NCI-H526 (cell line): ENCODE measurements at regions not wholly inside any gene's neighbourhood (a gene's known extent, or its start where the extent isn't known, plus 50 kb on each side); places are given as distances from the start of the nearest gene placed in this dataset.

Experiments used
- DNase-seq, 2 experiments: peaks; one replicate each; lab custom pipeline; 2025; lab: John Stamatoyannopoulos, UW

DNA sequence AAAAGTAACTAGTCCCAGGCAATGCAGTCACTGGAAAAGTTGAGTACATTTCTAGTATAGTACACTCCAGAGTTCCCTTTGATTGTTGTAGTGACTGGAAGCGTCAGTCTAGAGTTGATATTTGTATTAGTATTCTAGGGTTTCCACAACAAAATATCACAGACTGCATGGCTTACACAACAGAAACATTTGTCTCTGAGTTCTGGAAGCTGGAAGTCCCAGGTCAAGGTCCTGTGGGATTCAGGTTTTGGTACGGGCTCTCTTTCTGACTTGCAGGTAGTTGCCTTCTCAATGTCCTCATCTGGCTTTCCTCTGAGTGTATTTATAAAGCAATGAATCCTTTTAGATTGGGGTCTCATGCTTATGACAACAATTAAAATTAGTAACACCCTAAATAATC lies 1119.1 kb upstream of the PHF14 start:
- DNase-seq = no peak

DNA sequence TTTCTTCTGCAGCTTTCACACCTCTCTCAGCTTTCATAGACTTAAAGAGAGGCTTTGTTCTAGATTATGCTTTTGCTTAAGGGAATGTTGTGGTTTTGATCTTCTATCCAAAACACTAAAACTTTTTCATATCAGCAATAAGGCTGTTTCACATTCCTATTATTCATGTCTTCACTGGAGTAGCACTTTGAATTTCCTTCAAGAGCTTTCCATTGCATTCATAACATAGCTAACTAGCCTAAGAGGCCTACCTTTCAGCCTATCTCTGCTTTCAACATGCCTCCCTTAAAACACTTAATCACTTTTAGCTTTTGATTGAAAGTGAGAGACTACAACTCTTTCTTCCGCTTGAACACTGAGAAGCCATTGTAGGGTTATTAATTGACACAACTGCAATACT lies 1117.0 kb upstream of the PHF14 start:
- DNase-seq = no peak

DNA sequence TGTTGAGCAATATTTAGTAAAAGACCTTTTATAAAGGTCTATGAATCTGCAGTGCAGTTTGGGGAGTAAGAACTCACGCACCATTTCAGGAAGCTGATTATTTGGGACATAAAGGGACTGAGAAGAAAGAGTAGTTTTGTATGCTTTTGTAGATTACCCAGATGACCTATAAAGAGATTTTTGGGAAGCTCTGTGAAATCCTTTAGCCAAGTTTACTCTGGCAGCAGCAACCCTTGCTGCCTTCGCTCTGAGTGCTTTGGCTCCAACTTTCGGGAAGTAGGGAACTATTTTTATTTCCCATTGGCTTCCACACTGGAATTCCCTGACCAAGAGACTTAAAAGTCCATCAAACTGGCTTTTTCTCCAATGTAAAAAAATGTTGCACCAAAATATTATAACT lies 1110.1 kb upstream of the PHF14 start:
- no peak for DNase-seq

DNA sequence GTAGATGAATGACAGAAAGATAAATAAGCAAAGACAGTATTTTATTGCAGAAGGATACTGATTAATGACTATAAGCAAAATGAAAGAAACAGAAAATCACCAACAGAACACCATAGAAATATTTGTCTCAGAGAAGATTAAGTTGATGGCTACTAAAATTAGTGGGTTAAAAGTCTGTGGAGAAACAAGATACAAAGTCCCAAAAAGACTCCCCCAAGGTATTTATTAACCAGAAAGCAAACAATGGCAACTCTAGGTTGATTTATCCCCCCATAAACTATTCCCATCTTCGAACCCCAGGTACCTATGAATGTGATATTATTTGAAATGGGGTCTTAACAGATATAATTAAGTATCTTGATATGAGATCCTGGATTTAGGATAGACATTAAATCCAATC lies 1104.5 kb upstream of the PHF14 start:
- DNase-seq = no peak

DNA sequence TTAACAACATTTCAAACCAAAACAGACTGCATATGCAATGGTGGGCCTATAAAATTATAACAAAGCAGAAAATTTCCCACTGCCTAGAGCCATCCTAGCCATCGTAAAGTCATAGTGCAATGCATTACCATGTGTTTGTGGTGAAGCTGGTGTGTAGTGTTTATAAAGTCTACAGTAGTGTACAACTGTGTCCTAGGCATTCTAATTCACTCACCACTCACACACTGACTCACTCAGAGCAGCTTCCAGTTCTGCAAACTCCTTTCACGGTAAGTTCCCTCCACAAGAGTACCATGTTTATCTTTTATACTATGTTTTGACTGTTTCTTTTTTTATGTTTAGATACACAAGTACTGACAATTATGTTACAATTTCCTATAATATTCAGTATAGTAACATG lies 1104.1 kb upstream of the PHF14 start:
- DNase-seq = no peak

DNA sequence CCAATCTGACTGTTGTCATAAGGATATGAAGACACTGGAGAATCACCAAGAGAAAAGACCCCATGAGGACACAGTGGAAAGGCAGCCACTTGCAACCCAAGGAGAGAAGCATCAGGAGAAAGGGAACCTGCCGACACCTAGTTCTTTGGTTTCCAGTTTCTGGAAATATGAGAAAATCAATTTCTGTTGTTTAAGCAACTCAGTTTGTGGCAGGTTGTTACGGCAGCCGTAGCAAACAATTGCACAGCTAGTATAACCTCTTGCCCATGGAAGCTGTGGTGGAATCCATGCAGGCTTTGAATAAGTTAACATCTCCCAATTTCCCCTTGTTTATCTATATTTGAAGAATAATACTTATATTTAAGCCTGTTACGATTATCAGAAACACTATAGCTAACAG lies 1103.0 kb upstream of the PHF14 start:
- no peak for DNase-seq

DNA sequence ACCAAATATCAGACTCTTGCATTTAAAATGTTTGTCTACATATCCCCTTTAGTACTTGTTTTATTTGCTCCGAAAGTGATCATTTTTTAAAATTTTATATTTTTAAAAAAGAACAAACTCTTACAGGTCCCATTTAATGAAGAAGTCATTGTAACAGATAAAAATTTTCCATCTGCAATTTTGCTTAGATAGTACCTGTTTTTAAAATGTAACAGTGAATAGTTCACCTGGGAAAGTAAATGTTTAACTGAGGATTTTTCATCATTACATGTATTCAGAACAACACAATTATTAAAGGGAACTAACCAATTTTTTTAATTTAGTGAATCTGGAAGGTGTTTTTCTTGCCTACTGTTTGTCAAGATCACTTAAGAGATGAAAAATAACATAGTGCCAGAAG lies 1099.5 kb upstream of the PHF14 start:
- DNase-seq = no peak

DNA sequence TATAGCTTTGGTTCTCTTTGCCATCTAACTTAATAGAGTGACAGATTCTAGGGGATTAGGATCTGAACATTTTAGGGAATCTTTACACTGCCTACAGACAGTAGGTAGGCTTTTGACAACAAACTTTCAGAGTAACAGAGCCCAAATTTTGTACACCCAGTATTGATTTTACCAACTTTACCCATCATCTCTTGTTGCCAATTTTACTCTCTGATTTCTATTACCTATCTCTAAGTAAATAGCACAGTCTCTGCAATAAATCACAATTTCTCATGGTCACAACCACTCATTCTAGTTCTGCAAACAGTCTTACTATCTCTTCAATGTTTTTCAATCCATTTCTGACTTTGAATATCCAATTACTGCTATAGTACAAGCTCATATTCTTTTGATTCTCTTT lies 1097.6 kb upstream of the PHF14 start:
- DNase-seq = no peak

DNA sequence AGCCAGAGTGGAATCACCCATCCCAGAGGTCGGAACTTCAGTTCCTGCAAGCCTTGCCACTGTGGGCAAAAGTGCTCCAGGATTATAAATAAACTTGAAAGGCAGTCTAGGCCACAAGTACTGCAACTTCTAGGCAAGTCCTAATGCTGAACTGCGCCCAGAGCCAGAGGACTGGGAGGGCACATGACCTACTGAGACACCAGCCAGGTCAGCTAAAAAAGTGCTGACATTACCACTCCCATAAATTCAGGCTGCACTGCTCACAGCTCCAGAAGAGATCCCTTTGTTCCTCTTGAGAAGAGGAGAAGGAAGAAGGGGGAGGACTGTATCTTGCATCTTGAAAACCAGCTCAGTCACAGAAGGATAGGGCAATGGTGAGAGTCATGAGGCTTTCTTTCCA lies 1084.1 kb upstream of the PHF14 start:
- no peak for DNase-seq

DNA sequence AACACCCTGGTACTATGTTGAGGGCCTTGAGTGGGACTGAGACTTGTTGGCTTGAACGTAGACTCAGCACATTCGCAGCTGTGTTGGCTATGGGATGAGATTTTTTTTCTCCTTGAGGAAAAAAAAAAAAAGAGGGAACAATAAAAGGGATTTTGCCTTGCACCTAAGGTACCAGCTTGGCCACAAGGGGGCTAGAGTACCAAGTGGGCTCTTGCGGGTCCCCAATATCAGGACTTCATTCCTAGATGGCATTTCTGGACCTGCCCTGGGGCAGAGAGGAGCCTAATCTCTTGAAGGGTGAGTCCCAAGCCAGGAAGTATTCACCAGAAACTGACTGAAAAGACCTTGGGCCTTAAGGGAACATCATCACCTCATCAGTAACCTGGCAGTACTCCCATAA lies 1083.6 kb upstream of the PHF14 start:
- DNase-seq = no peak

DNA sequence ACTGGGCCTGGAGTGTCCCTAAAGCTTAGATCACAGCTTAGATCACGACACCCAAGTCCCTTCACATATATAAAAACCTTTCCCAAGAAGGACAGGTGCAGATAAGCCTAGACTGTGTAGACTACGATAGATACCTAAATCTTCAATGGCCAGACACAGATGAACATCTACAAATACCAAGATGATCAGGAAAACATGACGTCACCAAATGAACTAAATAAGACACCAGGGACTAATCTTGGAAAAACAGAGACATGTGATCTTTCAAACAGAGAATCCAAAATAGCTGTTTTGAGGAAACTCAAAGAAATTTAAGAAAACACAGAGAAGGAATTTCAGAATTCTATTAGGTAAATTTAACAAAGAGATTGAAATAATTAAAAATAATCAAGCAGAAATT lies 1082.6 kb upstream of the PHF14 start:
- DNase-seq = no peak

DNA sequence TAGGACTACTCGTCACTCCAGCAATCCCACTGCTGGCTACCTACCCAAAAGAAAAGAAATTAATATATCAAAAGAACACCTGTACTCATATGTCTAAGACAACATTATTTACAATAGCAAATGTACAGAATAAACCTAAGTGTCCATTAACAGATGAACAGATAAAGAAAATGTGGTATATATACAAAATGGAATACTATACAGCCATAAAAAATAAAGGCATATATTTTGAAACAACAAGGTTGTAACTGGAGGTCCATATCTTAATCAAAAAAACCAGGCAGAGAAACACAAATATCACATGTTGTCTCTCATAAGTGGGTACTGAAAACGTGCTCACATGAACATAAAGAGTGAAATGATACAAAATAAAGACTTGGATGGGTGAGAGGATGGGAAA lies 1073.3 kb upstream of the PHF14 start:
- no peak for DNase-seq

DNA sequence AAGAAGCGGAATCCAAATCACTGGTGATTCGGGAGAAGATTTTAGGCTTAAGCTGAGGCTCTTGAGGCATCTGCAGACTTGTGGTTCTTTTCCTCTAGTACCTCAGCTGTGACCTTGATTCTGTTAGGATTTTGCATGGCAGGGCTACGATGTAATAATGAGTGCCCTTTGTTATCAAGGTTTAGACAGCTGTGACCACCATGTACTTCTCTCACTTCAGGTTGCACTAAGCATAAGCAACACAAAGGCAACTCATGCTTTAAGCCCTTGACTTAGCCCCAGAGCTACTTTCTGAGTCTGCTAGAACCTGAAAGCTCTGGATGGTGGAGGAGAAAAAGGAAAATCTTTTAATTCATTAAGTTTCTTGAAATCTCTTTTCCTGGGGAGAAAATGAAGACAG lies 1052.3 kb upstream of the PHF14 start:
- DNase-seq = no peak

DNA sequence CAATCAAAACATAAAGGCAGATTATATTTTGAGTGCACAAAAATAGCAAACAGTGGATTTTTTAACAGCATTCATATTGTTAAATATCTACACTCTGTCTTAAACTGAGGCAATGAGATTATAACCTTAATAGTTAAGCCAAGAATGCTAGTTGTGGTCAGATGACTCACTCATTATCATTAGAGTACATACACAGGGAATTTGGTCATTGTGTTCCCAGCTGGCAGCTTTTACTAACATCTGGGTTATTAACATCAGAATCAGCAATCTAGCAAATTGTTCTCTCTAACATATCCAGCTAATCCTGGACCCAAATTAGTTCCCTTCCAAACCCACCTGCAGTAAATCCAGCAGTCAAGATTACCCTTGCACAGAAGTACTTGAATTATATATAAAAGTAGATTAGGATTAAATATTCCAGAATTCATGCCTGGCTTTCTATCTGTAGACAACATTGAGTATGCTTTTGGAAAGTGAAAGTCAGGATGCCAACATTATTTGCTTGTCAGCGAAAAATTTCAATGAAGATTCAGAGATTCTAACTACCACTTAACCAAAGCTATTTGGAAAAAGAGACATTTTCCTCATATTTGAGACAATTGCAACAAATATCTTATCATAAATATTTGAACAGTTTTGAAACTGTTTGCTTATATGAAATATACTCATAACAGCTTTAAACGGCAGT lies 1035.6 kb upstream of the PHF14 start:
- DNase-seq = no peak

DNA sequence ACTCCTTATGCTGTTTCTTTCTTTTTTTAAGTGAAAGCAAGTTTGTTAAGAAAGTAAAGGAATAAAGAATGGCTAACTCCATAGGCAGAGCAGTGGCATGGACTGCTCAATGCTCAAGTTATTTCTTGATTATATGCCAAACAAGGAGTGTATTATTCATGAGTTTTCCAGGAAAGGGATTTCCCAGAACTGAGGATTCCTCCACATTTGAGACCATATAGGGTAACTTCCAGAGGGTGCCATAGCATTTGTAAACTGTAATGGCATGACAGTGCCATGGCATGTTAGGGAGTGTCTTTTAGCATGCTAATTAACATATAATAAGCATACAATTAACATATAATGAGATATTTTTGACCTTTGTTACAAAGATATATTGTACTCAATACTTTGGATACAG lies 1034.5 kb upstream of the PHF14 start:
- DNase-seq = no peak

DNA sequence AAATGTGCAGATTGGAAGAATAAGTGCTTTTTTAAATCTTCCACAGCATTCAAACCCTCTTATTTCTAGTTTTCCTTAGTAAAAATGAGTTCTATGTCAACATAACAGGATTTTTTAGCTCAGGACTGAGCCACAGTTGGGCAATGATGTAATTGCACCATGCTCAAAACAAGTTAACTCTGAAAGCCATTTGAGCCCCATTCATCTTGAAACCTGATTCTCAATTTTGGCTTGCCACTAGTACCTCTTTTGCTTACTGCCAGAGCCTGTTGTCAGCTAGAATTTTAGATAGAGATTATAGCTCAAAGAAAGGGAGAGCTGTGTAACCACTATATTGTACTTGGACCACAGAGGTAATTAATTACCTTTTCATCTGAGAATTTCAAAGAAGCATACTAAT lies 1028.5 kb upstream of the PHF14 start:
- no peak for DNase-seq

DNA sequence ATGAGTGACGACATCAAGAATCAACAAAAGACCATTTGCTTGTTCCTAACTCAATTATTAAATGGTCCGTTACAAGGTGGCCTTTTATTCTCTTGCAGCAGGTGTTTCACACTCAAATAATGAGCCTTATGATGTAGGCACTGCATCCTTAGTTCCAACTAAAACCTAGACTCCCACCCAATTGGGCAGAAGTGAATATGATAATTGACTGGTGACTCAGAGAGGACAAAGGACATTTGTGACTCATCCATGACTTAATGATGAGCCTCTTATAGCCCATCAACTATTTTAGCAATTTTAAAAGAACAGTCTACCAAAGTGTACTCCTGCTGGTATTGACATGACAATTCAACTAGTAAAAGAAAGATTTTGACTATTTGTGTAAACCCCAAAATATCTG lies 1027.8 kb upstream of the PHF14 start:
- no peak for DNase-seq

DNA sequence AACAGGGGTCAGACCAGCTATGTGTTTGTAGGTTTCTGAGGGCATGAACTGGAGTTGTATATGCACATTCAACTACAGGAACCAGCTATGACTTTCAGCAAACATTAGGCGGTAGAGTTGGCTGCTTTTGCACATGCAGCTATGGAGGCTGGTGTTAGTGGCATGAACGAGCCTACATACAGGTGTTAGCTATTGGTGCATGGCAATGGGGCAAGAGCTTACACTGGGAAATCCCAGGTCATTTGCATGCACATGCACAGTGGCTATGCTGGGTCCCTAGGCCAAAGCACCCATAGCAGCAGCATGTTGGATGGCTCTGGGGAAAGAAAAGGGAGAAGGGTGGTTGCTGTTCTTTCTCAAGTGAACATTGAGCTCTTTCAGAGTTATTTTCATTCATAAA lies 1018.5 kb upstream of the PHF14 start:
- peak in 1 of 2 experiments; percentile 46 for DNase-seq

DNA sequence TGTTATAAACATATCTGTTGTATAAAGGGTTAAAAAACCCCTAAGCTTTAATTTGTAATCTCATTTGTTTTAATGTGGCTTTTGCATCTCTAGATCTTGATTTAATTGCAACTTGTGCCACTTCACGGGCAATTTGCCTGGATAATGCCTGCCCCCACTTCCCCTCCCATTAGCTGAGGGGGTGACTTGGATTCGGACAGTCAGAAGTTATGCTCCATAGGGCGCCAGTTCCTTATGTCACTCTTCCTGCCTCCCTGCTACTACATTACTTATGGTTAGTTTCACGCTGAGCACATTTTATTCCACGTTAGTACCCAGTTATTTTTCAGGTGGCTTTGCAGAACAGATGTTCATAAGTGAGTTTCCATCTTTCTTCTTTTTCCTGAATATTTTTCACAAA lies 1015.2 kb upstream of the PHF14 start:
- DNase-seq = no peak

DNA sequence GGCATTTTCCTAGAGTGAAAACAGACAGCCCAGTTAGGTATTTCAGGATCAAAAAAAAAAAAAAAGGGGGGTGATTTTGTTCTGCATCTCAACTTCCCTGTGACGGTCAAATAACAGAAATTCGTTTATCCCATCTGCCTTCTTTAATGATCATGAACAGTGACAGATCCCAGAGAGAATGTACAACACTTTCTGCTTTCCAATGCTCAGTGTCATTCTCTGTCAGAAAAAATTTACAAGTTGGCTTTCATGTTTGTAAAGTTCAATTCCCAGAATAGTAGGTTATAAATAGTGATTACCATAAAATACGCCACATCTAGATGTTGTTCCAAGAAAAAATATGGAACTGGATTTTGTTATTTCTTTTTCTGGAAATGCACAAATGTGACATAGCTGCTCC lies 1013.2 kb upstream of the PHF14 start:
- no peak for DNase-seq

DNA sequence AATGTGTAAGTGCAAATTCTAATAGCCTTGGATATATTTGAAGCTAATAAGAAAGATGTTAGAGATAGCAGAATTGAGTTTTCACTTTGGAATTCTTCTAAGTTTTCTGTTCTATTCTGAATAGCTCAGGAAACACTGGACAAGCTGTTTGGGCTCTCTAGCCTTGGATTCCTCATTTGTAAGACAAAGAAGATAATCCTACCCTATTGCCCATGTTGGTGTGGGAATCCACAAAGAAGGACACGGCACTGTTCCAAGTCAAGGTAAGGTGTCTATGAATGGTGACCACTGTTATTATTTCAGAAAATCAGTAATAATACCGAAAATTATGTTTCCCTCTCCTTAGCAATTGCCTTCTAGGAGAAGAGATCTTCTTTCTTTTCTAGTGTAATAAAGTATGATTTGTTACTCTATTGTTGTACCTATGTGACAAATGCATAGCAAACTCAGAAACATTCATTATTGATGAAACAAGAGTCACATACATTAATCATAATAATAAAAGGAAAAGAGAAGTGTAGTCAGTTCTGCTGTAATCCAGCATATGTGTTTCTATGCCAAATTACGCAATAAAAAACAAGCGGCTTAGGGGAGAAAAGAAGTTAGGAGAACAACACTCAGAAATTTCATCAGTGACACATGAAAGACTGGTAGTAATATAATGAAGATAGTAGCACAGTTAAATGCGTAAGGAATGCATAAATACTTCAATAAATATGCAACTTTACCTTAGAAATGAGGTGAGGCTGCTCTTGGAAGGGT lies 1012.3 kb upstream of the PHF14 start:
- DNase-seq = no peak

DNA sequence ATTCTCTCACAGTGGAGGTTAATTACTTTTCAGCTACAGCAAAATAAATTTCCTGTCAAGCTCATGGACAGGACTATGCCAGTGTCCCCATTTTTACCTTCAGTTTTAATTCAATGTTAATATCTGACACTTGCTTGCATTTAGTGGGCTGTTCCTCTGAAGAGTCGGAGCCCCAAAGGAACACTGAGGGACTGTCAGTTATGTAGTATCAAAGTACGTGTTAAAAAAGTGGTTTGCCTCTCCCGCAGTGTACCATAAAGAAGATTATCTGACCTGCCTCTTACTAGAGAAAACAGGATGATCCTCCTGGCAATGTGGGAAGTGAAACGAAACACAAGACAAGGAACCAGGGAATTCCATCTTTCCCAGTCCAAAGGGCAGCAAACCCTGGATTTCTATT lies 1010.9 kb upstream of the PHF14 start:
- no peak for DNase-seq

DNA sequence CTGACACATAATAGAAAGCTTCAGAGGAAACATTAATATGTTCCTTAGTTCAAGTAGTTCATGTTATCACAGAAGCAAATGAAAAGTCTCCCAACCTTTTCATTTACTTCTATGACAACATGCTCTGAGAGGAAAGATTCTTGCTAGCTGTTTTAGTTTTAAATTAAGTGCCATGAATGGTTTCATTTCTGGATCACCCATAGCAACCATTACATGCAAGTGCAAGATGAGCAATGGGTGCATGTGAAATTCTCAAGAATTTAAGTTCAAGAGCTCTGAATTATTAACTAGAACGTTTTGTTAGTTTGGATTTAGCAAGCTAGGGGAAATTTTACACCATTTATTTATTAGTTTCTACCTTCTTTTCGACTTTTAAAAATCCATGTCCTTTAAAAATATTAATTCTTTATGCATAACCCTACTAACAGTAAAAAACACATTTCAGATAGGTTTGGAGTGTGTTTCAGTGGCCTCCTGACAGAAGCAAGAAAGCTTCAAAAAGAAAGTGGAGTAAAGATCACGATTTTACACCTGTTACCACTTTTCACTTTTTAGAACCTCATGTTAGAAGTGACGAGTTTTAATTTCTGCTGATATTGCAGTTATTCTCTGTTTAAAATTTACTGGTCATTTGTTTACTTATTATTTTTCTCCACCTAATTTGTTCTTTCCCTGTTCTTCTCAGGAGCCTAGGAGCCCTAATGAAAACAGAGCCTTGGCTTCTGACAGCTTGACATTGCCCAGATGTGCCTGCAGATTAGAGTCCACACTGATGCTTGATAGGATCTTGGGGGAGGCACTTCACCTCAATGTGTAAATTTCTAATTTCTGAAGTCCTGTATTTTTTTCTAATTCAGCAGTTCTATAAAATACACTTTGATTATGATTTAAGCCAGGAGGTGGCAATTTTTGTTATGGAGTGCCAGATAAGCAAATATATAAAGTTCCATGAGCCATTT lies 995.3 kb upstream of the PHF14 start:
- no peak for DNase-seq
